ENCODE measurements at regions not wholly inside any gene's neighbourhood (a gene's known extent, or its start where the extent isn't known, plus 50 kb on each side); places are given as distances from the start of the nearest gene placed in this dataset.

GRCh38 chr5:86376214-86376613 lies 241.5 kb upstream of the COX7C start:
- Histone ChIP-seq H3K9me3 (peaks cover 0 to 6% (median 0%) of the 10 kb centered on the region in 3 donors), H3K4me3 (no peak overlapping the region), H3K4me1 (no peaks in the 10 kb centered on the region), H3K27ac (no peak overlapping the region), H3K36me3 (no peaks in the 10 kb centered on the region), H3K27me3 (no peaks in the 10 kb centered on the region)
- 86% methylated on average over 1 of the region's 3 CpGs; no CpG with 5 or more reads in 1 of the 2 donors for WGBS, 2 donors (ENCODE audit: low coverage in 1 of 2)
- TF ChIP-seq EP300 (IDR thresholded peaks at IDR 0.05), result no peak
- no peak for ATAC-seq

- Histone ChIP-seq H3K4me1 (no peaks in the 10 kb centered on the region), H3K36me3 (no peaks in the 10 kb centered on the region), H3K4me3 (no peak overlapping the region), H3K27me3 (no peaks in the 10 kb centered on the region), H3K27ac (no peak overlapping the region), H3K9me3 (no peaks in the 10 kb centered on the region)
- ATAC-seq, result no peak
- WGBS, 2 donors (ENCODE audit: low coverage in 1 of 2), result 90 to 92% methylated on average over 2 of the region's 2 CpGs
- TF ChIP-seq EP300 (IDR thresholded peaks at IDR 0.05) (no peak), POLR2AphosphoS5 (IDR thresholded peaks at IDR 0.05) (no peak), POLR2A (IDR thresholded peaks at IDR 0.05) (no peak), CTCF (IDR thresholded peaks at IDR 0.05) (no peak)
Measured at GRCh38 chr5:86403190-86403589, 214.6 kb upstream of the COX7C start.

- no peak for TF ChIP-seq POLR2AphosphoS5 (IDR thresholded peaks at IDR 0.05)
- H3K4me3 ChIP-seq, result no peak overlapping the region
- H3K27me3 ChIP-seq, result no peaks in the 10 kb centered on the region
- no peak for ATAC-seq
- WGBS, 2 donors (ENCODE audit: low coverage in 1 of 2), result 71 to 95% methylated on average over 1 of the region's 1 CpG
- no peaks in the 10 kb centered on the region for H3K4me1 ChIP-seq
- H3K36me3 ChIP-seq, result no peaks in the 10 kb centered on the region
- no peak overlapping the region for H3K27ac ChIP-seq
- H3K9me3 ChIP-seq, result no peaks in the 10 kb centered on the region
Measured at GRCh38 chr5:86404256-86404655, 213.5 kb upstream of the COX7C start.

- Histone ChIP-seq H3K27me3 (no peaks in the 10 kb centered on the region), H3K27ac (no peak overlapping the region), H3K4me3 (no peak overlapping the region), H3K9me3 (no peaks in the 10 kb centered on the region), H3K36me3 (no peaks in the 10 kb centered on the region), H3K4me1 (no peaks in the 10 kb centered on the region)
- TF ChIP-seq POLR2A (IDR thresholded peaks at IDR 0.05), result no peak
- TF ChIP-seq CTCF (IDR thresholded peaks at IDR 0.05), result no peak
- no peak for TF ChIP-seq EP300 (IDR thresholded peaks at IDR 0.05)
- no peak for TF ChIP-seq POLR2AphosphoS5 (IDR thresholded peaks at IDR 0.05)
- WGBS, 2 donors (ENCODE audit: low coverage in 1 of 2), result 80 to 97% methylated on average over 2 of the region's 2 CpGs
- ATAC-seq, result no peak
Measured at GRCh38 chr5:86407711-86408110, 210.0 kb upstream of the COX7C start.

- ATAC-seq, result no peak
- Histone ChIP-seq H3K27me3 (no peaks in the 10 kb centered on the region), H3K36me3 (no peaks in the 10 kb centered on the region), H3K27ac (no peak overlapping the region), H3K9me3 (no peaks in the 10 kb centered on the region), H3K4me3 (no peak overlapping the region), H3K4me1 (no peaks in the 10 kb centered on the region)
- TF ChIP-seq EP300 (IDR thresholded peaks at IDR 0.05), result no peak
- TF ChIP-seq POLR2A (IDR thresholded peaks at IDR 0.05), result no peak
- TF ChIP-seq POLR2AphosphoS5 (IDR thresholded peaks at IDR 0.05), result no peak
- no peak for TF ChIP-seq CTCF (IDR thresholded peaks at IDR 0.05)
- WGBS, 2 donors (ENCODE audit: low coverage in 1 of 2), result 91 to 100% methylated on average over 1 of the region's 1 CpG
Measured at GRCh38 chr5:86411596-86411995, 206.1 kb upstream of the COX7C start.

GRCh38 chr5:86427158-86427557 lies 190.6 kb upstream of the COX7C start:
- no peaks in the 10 kb centered on the region for H3K4me1 ChIP-seq
- H3K4me3 ChIP-seq, result no peak overlapping the region
- no peaks in the 10 kb centered on the region for H3K27me3 ChIP-seq
- no peaks in the 10 kb centered on the region for H3K9me3 ChIP-seq
- ATAC-seq, result no peak
- no peak for TF ChIP-seq EP300 (IDR thresholded peaks at IDR 0.05)
- TF ChIP-seq POLR2AphosphoS5 (IDR thresholded peaks at IDR 0.05), result no peak
- no peak for TF ChIP-seq POLR2A (IDR thresholded peaks at IDR 0.05)
- TF ChIP-seq CTCF (IDR thresholded peaks at IDR 0.05), result no peak
- H3K36me3 ChIP-seq, result no peaks in the 10 kb centered on the region
- 69 to 70% methylated on average over 2 of the region's 2 CpGs for WGBS, 2 donors (ENCODE audit: low coverage in 1 of 2)
- H3K27ac ChIP-seq, result no peak overlapping the region

Measured in gastroesophageal sphincter (tissue), 4 donors.